Testis (tissue), 2 donors: ENCODE measurements at regions not wholly inside any gene's neighbourhood (a gene's known extent, or its start where the extent isn't known, plus 50 kb on each side); places are given as distances from the start of the nearest gene placed in this dataset.

Experiments used
- POLR2A ChIP-seq: fragments of 450-650 bp; IDR thresholded peaks from one replicate; pipeline ENCODE4 v1.6.1; 2017; ENCODE audit warnings: antibody characterized with exemption, mild to moderate bottlenecking, moderate library complexity
- TF ChIP-seq, protein P1 (sequence below), 3 experiments: fragments of 450-650 bp in 2 of 3; fragments of 200-600 bp in 1 of 3; sonication (generic) in 1 of 3; IDR thresholded peaks; one replicate each; pipeline ENCODE4 v1.5.1; 2016 to 2019; ENCODE audit warnings: antibody characterized with exemption in 3 of 3, mild to moderate bottlenecking in 2 of 3, moderate library complexity in 1 of 3

DNA sequence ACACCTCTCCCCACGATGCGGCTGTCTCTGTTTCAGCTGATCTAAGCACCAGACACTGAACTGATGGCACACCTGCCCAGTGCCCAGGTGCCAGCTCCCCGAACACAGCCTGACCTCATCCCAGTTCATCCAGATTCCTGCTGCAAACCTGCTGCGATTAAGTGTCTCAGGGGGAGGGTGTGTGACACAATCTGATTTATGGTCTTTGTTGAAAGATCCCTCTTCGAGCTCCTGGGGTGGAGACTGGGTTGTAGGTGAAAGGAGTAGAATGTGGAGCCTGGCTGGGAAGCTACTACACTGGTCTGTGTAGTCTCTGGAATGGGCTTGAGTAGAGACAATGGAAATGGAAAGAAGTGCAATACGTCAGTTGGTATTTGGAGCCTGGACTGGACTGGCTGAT, 390.3 kb downstream of the SHANK2 start:
- TF ChIP-seq, protein P1, sequence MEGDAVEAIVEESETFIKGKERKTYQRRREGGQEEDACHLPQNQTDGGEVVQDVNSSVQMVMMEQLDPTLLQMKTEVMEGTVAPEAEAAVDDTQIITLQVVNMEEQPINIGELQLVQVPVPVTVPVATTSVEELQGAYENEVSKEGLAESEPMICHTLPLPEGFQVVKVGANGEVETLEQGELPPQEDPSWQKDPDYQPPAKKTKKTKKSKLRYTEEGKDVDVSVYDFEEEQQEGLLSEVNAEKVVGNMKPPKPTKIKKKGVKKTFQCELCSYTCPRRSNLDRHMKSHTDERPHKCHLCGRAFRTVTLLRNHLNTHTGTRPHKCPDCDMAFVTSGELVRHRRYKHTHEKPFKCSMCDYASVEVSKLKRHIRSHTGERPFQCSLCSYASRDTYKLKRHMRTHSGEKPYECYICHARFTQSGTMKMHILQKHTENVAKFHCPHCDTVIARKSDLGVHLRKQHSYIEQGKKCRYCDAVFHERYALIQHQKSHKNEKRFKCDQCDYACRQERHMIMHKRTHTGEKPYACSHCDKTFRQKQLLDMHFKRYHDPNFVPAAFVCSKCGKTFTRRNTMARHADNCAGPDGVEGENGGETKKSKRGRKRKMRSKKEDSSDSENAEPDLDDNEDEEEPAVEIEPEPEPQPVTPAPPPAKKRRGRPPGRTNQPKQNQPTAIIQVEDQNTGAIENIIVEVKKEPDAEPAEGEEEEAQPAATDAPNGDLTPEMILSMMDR (IDR thresholded peaks at IDR 0.05) = no peak
- no peak for TF ChIP-seq POLR2A
